ENCODE measurements at regions not wholly inside any gene's neighbourhood (a gene's known extent, or its start where the extent isn't known, plus 50 kb on each side); places are given as distances from the start of the nearest gene placed in this dataset.
"Not testable (repeated sequence)": the region's sequence is repeated elsewhere in the genome, so short reads cannot be mapped to it uniquely, and the experiment has no call there.

GRCh38 chr21:14613486-14614224 lies 67.5 kb upstream of the SAMSN1 start:
- DNase-seq (ENCODE audit: low spot score), result no peak

GRCh38 chr21:14610119-14610518 lies 64.0 kb upstream of the SAMSN1 start:
- DNase-seq (ENCODE audit: low spot score), result not testable (repeated sequence)

- DNase-seq (ENCODE audit: low spot score), result no peak
Measured at GRCh38 chr21:14609274-14609673, 63.2 kb upstream of the SAMSN1 start.

- no peak for DNase-seq (ENCODE audit: low spot score)
Measured at GRCh38 chr21:14607262-14607661, 61.1 kb upstream of the SAMSN1 start.

- no peak for DNase-seq (ENCODE audit: low spot score)
Measured at GRCh38 chr21:14603202-14603601, 57.1 kb upstream of the SAMSN1 start.

- DNase-seq (ENCODE audit: low spot score), result no peak
Measured at GRCh38 chr21:14602382-14602958, 56.4 kb upstream of the SAMSN1 start.

- DNase-seq (ENCODE audit: low spot score), result no peak
Measured at GRCh38 chr21:14600569-14601297, 54.6 kb upstream of the SAMSN1 start.

- DNase-seq (ENCODE audit: low spot score), result no peak
Measured at GRCh38 chr21:14598065-14598464, 52.0 kb upstream of the SAMSN1 start.

All from COLO829 (cell line).